PFSK-1 (cell line): ENCODE measurements at regions not wholly inside any gene's neighbourhood (a gene's known extent, or its start where the extent isn't known, plus 50 kb on each side); places are given as distances from the start of the nearest gene placed in this dataset.

ENCODE experiments used
- FOXP2 ChIP-seq: optimal IDR thresholded peaks from 2 replicates; pipeline ENCODE3; 2011; ENCODE audit warnings: borderline replicate concordance, control low read depth, inconsistent platforms; ENCODE audit not compliant: insufficient read depth; ENCODE audit errors: extremely low read length, extremely low read depth
- POLR2AphosphoS5 ChIP-seq: IDR thresholded peaks from 2 replicates; pipeline ENCODE4 v1.6.1; 2012; ENCODE audit warnings: low read depth, mild to moderate bottlenecking, control low read depth, low read length, moderate library complexity
- REST ChIP-seq, 2 experiments: IDR thresholded peaks; 2 replicates each; pipeline versions ENCODE4 v1.6.1 to v1.8.0; 2011 to 2012; ENCODE audit warnings: low read depth in 2 of 2, low read length in 2 of 2, control low read depth in 1 of 2, inconsistent platforms in 1 of 2, mild to moderate bottlenecking in 1 of 2, moderate library complexity in 1 of 2; ENCODE audit not compliant: insufficient read depth in 1 of 2
- SIN3A ChIP-seq: IDR thresholded peaks from 2 replicates; pipeline ENCODE4 v1.6.1; 2012; ENCODE audit warnings: mild to moderate bottlenecking, low read length, moderate library complexity, borderline replicate concordance; ENCODE audit not compliant: insufficient read depth
- TAF1 ChIP-seq: IDR thresholded peaks from 2 replicates; pipeline ENCODE4 v1.6.1; 2012; ENCODE audit warnings: low read length, control low read depth, borderline replicate concordance; ENCODE audit not compliant: insufficient read depth

GRCh38 chr5:152205804-152206203 lies 199.3 kb downstream of the NMUR2 start:
- no peak for TF ChIP-seq POLR2AphosphoS5
- TF ChIP-seq REST (IDR thresholded peaks at IDR 0.05; ENCODE audit: insufficient read depth in 1 of 2, low read depth in 2 of 2, low read length in 2 of 2): no peak
- no peak for TF ChIP-seq SIN3A
- TF ChIP-seq FOXP2: no peak
- TF ChIP-seq TAF1: no peak

GRCh38 chr5:152202321-152202720 lies 202.8 kb downstream of the NMUR2 start:
- TF ChIP-seq SIN3A: no peak
- TF ChIP-seq POLR2AphosphoS5: no peak
- no peak for TF ChIP-seq FOXP2
- TF ChIP-seq REST (IDR thresholded peaks at IDR 0.05; ENCODE audit: insufficient read depth in 1 of 2, low read depth in 2 of 2, low read length in 2 of 2): no peak
- TF ChIP-seq TAF1: no peak

GRCh38 chr5:152193391-152194107 lies 211.5 kb downstream of the NMUR2 start:
- TF ChIP-seq SIN3A: no peak
- no peak for TF ChIP-seq TAF1
- TF ChIP-seq FOXP2: no peak
- TF ChIP-seq REST (IDR thresholded peaks at IDR 0.05; ENCODE audit: insufficient read depth in 1 of 2, low read depth in 2 of 2, low read length in 2 of 2): no peak
- TF ChIP-seq POLR2AphosphoS5: no peak

DNA sequence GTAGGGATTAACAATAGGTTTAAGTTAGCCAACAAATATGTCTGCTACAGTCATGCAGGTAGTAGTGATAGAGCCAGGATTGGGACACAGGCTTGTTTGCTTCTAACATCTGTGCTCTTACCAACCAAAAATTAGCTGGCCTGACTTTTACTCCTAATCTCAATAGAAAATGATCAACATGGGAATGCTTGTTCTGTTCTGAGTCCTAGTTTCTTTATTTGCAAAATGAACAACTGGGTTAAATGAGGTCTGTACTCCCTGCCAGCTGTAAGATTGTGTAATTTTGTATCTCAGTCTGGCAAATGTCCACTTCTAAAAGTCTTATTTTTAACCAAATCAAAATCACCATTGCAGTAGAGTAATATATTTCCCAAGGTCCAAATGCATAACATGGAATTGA lies 216.8 kb downstream of the NMUR2 start:
- TF ChIP-seq POLR2AphosphoS5 (no peak), TAF1 (no peak), FOXP2 (no peak), SIN3A (no peak), REST (IDR thresholded peaks at IDR 0.05; ENCODE audit: insufficient read depth in 1 of 2, low read depth in 2 of 2, low read length in 2 of 2) (no peak)

GRCh38 chr5:152187668-152188067 lies 217.4 kb downstream of the NMUR2 start:
- no peak for TF ChIP-seq FOXP2
- TF ChIP-seq POLR2AphosphoS5: no peak
- no peak for TF ChIP-seq SIN3A
- no peak for TF ChIP-seq TAF1
- no peak for TF ChIP-seq REST (IDR thresholded peaks at IDR 0.05; ENCODE audit: insufficient read depth in 1 of 2, low read depth in 2 of 2, low read length in 2 of 2)
